Neural crest cell (in vitro differentiated cells): ENCODE measurements at regions not wholly inside any gene's neighbourhood (a gene's known extent, or its start where the extent isn't known, plus 50 kb on each side); places are given as distances from the start of the nearest gene placed in this dataset.
A peak's percentile ranks its signal among the peaks of the same experiment; 100 is the strongest.

ENCODE experiments used
- DNase-seq: peaks from one replicate; pipeline ENCODE4 v3.0.0; 2021; ENCODE audit warnings: low read depth, mixed read lengths, low spot score
- H3K27ac Mint-ChIP-seq: one replicate; pipeline ENCODE4 v1.8.0; 2021; ENCODE audit warnings: mild to moderate bottlenecking, mixed read lengths; ENCODE audit not compliant: unreplicated experiment
- H3K27me3 Mint-ChIP-seq: 2 replicates; pipeline ENCODE4 v1.8.0; 2021; ENCODE audit warnings: low read depth, mild to moderate bottlenecking, mixed read lengths
- H3K36me3 Mint-ChIP-seq: 2 replicates; pipeline ENCODE4 v1.8.0; 2021; ENCODE audit warnings: low read depth, mild to moderate bottlenecking, mixed read lengths
- H3K4me1 Mint-ChIP-seq: 2 replicates; pipeline ENCODE4 v1.8.0; 2021; ENCODE audit warnings: mixed read lengths
- H3K4me3 Mint-ChIP-seq: one replicate; pipeline ENCODE4 v1.8.0; 2021; ENCODE audit warnings: mild to moderate bottlenecking, mixed read lengths
- H3K9me3 Mint-ChIP-seq: 2 replicates; pipeline ENCODE4 v1.8.0; 2021; ENCODE audit warnings: mixed read lengths
- CTCF ChIP-seq: fragments of 200-600 bp; sonication (generic); conservative IDR thresholded peaks from 2 replicates; pipeline ENCODE4 v1.5.0; 2021; ENCODE audit warnings: antibody characterized with exemption, mild to moderate bottlenecking

DNA sequence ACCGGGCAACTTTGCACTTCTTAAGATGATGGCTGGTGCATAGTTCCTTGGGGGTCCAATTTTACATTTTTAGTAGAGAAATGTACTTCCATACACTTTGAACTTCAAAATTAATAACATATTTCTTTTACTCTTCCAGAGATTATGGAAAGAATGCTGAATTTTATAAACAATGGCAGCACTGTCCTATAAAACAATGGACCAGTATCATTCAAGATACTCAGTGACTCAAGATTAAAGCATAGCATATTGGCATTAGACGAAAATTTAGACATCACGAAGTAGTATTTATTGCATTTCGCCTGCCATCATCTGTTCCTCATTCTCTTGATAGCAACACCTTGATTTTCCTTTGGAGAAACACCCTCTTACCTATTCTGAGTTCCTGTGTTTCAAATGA lies 118.3 kb upstream of the ATF7IP start:
- DNase-seq = no peak
- Mint-ChIP-seq H3K27ac (no peak overlapping the region), H3K9me3 (peaks cover 9% of the 10 kb centered on the region), H3K36me3 (peaks cover 11% of the 10 kb centered on the region), H3K4me3 (no peak overlapping the region), H3K27me3 (no peaks in the 10 kb centered on the region), H3K4me1 (peaks cover 33% of the 10 kb centered on the region)
- no peak for TF ChIP-seq CTCF

DNA sequence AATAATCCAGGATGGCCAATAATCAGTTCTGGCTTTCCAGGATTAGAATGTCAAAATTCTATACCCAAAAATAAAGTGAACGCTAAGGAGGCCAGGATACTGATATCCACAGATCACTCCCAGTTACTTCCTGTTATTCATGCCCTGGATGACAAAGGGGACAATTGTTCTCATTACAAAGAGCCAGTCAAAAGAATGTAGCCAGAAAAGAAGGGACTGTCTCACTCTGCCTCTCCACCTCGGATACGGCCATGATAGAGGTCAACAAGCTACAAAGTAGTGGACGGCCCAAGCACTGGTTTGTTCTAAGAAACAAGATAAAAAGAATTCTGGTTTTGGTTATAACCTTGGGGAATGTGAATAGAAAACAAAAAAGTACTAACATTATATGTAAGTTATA lies 116.1 kb upstream of the ATF7IP start:
- Mint-ChIP-seq H3K4me3 (peak overlapping the region; percentile 60), H3K9me3 (peaks cover 6% of the 10 kb centered on the region), H3K4me1 (peaks cover 30% of the 10 kb centered on the region), H3K27ac (peak overlapping the region; percentile 70), H3K36me3 (peaks cover 6% of the 10 kb centered on the region), H3K27me3 (no peaks in the 10 kb centered on the region)
- no peak for TF ChIP-seq CTCF
- no peak for DNase-seq

GRCh38 chr12:14252697-14253096 lies 112.8 kb upstream of the ATF7IP start:
- peaks cover 51% of the 10 kb centered on the region for H3K4me1 Mint-ChIP-seq
- TF ChIP-seq CTCF = no peak
- no peak for DNase-seq

GRCh38 chr12:14253496-14253895 lies 112.0 kb upstream of the ATF7IP start:
- peaks cover 59% of the 10 kb centered on the region for H3K4me1 Mint-ChIP-seq
- H3K27ac Mint-ChIP-seq = no peak overlapping the region
- TF ChIP-seq CTCF = no peak
- H3K9me3 Mint-ChIP-seq = peaks cover 16% of the 10 kb centered on the region
- no peak overlapping the region for H3K4me3 Mint-ChIP-seq
- peaks cover 23% of the 10 kb centered on the region for H3K36me3 Mint-ChIP-seq
- DNase-seq = no peak
- peaks cover 5% of the 10 kb centered on the region for H3K27me3 Mint-ChIP-seq

More at GRCh38 chr12:14252697-14253096, 112.8 kb upstream of the ATF7IP start:
- no peak overlapping the region for H3K27ac Mint-ChIP-seq
- no peak overlapping the region for H3K4me3 Mint-ChIP-seq
- peaks cover 16% of the 10 kb centered on the region for H3K36me3 Mint-ChIP-seq
- peaks cover 11% of the 10 kb centered on the region for H3K9me3 Mint-ChIP-seq
- peaks cover 2% of the 10 kb centered on the region for H3K27me3 Mint-ChIP-seq

- TF ChIP-seq CTCF = no peak
- DNase-seq = no peak
- H3K9me3 Mint-ChIP-seq = peaks cover 15% of the 10 kb centered on the region
- H3K36me3 Mint-ChIP-seq = peaks cover 22% of the 10 kb centered on the region
- H3K27me3 Mint-ChIP-seq = peaks cover 5% of the 10 kb centered on the region
- peak overlapping the region; percentile 23 for H3K4me3 Mint-ChIP-seq
- H3K4me1 Mint-ChIP-seq = peaks cover 60% of the 10 kb centered on the region
- H3K27ac Mint-ChIP-seq = no peak overlapping the region
Observed at GRCh38 chr12:14254781-14255180, 110.7 kb upstream of the ATF7IP start.

GRCh38 chr12:14256121-14256520 lies 109.4 kb upstream of the ATF7IP start:
- no peak for DNase-seq

More at GRCh38 chr12:14256121-14256520, 109.4 kb upstream of the ATF7IP start:
- TF ChIP-seq CTCF = no peak
- Mint-ChIP-seq H3K4me1 (peaks cover 67% of the 10 kb centered on the region), H3K4me3 (peak overlapping the region; percentile 60), H3K9me3 (peaks cover 17% of the 10 kb centered on the region), H3K36me3 (peaks cover 28% of the 10 kb centered on the region), H3K27me3 (peaks cover 5% of the 10 kb centered on the region), H3K27ac (peak overlapping the region; percentile 99)
